Stimulated activated CD8-positive, alpha-beta memory T cell treated with anti-CD3 and anti-CD28 coated beads, Interleukin-4, amount 100 ng/mL, for 48 hours (primary cell): ENCODE measurements at regions not wholly inside any gene's neighbourhood (a gene's known extent, or its start where the extent isn't known, plus 50 kb on each side); places are given as distances from the start of the nearest gene placed in this dataset.
"Not testable (repeated sequence)": the region's sequence is repeated elsewhere in the genome, so short reads cannot be mapped to it uniquely, and the experiment has no call there.

Experiments used
- DNase-seq: peaks from one replicate; pipeline ENCODE4 v3.0.0-alpha.2; 2020

DNA sequence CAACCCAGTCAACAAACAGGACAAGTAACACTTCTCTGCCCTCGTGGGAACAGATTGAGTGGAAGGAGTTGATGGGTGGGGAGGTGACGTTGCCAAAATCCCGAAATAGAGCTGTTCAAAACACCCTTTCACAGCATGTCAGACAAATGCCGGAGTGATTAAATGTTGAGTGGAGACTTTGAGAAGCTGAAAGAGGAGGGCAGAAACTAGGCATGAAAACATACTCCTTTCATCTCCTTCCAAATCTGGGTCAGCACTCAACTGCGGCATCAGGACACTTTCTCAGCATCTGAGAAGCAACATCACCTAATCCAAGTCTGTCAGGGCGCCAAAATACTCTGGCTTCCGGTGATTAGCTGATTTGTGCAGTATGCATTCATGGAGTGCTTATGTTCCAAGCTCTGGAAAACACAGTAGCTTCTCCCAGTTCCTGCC, 51.5 kb upstream of the MRI1 start:
- no peak for DNase-seq

DNA sequence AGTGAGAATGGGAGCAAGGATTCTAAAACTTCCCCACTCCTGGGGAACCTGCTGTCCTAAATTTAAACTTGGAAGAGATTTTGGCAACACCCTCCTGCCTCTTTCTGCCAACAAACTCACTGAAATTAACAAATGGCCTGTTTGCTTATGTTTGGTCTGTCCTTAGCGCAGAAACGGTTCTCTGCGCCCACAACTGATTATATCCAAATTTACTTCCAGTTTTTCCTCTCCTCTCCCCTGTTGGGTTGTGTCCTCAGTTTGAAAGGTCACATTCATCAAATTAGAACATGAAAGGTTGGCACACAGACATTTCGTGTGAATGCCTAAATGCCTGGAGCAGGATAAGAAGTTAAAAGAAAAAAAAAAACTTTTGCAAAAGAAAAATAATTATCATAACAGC, 56.4 kb upstream of the MRI1 start:
- DNase-seq: no peak

DNA sequence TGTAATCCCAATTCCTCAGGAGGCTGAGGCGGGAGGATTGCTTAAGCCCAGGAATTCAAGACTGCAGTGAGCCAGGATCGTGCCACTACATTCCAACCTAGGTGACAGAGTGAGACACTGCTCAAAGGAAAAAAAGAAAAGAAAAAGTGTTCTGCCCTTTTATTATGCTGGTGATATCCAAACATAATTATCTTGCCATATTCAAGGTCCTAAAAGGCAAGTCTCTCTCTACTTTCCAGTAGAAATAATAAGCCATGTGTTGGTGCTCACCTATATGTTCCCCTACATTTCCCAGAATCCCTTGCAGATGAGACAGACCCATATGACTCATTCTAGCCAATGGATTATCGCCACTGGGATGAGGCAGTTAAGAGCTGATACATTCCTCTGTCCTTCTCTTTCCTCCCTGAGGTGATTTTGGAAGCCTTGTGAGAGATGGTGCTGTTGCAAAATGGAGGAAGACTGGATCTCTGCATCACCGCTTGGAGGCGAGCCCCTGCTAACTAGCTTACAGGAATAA, 58.3 kb upstream of the MRI1 start:
- DNase-seq: no peak

DNA sequence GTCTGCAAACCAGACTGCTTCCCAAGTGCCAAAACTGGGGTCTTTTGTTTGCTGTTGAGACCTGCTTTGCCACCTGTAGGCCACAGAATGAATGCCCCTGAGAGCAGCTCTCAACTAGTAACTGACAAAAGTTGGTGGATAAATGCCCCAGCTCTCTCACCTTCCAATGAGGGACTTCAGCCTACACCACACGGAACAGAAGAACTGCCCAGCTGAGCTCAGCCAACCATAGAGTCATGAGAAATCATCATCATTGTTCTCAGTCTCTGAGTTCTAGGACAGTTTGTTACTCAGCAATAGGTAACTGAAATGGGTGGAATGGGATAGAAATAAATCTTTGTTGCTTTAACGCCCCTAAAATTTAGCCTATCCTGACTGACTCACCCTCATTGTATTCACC, 59.1 kb upstream of the MRI1 start:
- DNase-seq: no peak

DNA sequence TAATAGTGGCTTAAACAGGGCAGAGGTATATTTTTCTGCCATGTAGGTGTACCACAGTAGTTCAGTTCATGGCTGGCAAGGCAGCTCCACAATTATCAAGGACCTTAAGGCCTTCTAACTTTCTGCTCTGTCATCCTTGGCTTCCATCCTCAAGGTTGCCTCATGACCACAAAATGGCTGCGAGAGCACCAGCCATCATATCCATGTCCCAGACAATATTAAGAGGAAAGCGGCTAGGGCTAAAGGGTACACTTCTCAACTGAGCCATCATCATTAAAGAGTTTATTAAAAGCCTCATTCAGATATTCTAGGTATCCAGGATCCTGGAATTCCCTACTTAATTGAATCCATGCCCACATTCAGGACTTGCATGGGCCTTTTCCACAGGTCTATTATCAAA, 62.7 kb upstream of the MRI1 start:
- DNase-seq: no peak

DNA sequence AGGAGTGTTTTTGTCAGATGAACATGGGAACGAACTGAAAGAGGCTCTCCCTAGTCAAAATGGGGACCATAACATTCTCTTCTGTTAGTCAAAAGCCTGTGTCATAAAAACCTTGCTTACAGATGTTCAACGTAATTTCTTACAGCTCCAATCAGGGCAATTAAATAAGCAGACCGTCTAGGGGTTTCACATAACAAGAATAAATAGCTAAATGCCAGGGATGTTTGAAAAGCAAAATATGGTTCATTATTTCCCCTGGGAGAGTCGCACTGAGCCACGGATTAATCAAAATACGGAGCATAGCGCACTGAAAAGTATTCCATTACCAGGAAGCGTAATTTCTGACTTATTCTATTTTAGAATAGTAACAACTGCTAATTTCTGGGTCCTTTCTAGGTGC, 63.7 kb upstream of the MRI1 start:
- DNase-seq: no peak

DNA sequence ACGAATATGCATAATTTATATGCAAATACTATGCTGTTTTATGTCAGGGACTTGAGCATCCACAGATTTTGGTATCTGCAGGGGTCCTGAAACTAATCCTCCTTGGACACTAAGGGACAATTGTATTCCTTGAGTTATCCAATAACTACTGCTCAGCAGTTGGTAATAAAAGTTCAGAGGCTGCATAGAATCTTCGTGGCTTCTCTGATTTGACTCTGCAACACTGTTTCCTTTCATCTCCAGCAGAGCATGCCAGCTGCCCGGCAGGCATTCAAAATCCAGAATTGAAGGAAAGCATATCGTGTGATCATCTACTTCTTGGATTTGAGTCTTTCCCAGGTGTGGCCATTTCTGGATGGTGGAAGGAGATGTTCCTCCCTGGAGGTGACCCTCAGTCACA, 64.5 kb upstream of the MRI1 start:
- no peak for DNase-seq

DNA sequence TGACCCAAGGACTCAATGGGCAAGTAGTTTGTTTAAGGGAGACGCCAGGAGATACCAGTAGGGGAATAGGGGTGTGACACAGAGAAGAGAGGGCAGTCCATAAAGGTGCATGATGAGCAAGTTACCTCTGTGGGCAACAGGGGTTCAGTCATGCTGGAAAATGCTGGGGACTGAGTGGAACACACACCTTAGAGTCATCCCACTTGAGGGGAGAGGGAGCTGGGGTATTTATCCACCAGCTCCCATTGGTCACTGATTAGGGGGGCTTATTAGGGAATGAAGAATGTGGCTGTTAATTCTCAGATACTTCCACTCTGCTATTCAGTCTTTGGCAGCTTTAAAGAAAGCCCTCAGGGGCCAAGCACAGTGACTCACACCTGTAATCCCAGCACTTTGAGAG, 67.5 kb upstream of the MRI1 start:
- DNase-seq: no peak

DNA sequence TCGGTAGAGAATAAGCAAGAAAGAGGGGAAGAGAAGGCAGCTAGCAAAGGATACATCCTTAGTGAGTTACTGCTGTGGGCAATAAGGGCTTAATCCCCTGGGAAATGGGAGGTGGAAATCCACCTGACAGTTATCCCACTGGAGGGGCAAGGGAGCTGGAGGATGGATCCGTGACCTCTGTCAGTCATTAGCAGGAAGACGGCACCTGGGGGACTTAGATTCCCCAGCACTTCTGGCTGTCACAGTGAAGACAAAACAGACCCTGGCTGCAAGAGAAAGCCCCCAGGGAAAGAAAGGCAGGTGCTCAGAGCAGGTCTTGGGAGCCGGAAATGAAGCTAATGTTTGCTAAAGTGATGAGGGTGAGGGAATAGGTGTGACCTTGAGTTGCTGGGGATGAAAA, 70.4 kb upstream of the MRI1 start:
- DNase-seq: no peak

DNA sequence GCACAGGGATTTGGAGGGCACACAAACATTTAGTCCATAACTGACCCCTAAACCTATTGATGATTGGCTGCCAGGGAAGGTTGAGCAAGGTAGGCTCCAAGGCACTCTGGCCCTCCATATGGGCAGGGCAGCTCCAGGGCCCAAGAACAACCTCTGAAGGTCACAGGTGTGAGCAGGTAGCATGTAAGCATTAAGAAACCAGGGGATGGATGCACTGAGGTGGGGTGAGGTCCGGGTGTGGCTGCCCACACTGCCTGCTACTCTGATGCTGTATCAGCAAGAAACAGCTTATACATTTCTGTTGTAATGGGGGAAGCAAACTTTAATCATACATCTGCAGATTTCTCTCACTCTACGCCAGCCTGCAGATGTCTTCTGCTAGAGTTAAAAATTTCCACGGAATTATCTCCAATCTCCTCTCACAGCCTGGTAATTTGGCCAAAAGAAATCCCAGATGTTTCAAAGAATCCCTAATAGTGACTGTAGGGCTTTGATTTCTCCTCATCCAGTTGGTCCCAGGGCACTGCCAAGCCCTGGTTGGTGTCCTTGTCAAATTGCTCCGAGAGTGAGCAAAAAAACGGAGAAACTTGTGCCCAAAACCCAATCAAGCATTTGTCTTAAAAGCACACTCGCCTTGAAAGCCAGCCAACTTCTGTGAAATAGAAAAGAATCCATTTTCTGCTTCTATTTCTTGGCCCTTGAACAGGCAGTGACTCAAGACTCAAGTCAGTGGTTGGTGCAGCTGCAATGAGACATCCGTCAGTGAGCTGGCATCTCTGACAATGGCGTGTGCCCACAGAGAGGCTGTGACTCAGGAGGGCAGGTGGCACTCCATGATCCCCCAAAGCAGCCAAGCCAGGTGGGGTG, 72.5 kb upstream of the MRI1 start:
- no peak for DNase-seq

DNA sequence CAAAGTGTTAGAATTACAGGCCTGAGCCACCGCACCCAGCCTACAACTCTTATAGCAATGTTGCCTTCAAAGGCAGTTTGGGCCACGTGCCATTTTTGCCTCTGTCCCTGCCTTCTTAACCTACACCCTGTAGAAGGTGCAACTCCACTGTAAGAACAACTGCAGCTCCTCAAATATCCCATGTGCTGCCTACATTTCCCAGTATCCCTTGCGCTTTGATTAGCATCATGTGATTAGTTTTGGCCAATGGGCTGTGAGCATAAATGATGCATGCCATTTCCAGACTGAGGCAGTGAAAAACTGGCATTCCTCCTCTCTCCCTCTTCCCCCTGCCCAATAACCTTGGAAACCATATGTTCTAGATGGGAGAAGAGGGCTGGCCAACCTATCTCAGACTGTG, 75.2 kb upstream of the MRI1 start:
- no peak for DNase-seq

DNA sequence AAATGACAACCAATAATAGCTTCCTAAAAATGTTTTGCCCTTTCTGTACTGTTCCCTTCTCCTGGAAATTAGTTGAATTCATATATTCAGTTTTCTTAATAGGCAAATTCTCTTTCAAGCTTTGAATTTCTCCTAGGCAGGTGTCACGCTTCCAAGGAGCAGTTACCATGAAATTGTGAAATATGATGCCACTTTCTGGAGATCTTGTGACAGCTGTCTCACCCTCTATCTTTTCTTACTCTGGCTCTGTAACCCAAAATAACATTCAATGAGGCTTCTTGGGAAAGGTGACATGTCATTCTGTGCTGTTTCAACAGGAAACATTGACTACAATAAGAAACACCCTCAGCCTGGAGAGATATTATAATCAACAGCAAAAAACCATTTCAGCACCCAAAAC, 80.3 kb upstream of the MRI1 start:
- DNase-seq: no peak

DNA sequence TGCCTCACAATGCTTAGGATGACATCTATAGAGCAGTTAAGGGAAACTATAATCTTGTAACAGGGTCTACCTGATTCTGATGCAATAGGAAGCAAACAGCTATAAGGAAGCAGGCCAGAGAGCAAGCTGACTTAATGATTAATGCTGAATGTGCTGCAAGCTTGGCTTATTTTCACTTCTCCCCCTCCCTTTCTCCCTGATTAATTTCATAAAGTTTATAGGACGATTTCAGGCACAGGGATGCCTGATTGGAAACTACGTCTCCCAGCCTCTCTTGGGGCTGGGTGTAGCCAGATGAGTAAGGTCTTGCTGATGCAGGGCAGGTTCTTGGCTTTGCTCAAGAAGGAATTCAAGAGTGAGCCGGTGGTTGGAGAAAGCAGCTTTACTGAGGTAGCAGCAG, 82.8 kb upstream of the MRI1 start:
- DNase-seq: no peak

DNA sequence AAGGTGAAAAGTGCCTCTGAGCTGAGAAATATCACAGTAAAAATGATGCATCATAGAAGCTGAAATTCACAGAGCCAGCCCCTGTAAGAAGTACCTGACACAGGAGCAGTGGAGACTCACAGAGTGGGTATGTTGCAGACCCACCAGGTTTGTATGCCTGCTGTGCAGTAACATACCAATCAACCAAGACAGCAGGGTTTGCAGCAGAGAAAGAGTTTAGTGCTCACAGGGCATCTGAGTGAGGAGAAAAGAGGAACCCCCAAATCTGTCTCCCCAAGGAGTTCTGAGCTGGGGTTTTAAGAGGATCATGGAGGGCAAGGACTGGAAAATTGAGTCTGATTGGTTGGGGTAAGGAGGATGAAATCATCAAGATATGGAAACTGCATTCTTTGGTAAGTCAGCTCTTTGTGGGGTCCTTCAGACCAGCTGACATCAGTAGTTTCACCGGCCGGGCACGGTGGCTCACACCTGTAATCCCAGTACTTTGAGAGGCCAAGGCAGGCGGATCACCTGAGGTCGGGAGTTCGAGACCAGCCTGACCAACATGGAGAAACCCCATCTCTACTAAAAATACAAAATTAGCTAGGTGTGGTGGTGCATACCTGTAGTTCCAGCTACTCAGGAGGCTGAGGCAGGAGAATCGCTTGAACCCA, 83.5 kb upstream of the MRI1 start:
- not testable (repeated sequence) for DNase-seq

DNA sequence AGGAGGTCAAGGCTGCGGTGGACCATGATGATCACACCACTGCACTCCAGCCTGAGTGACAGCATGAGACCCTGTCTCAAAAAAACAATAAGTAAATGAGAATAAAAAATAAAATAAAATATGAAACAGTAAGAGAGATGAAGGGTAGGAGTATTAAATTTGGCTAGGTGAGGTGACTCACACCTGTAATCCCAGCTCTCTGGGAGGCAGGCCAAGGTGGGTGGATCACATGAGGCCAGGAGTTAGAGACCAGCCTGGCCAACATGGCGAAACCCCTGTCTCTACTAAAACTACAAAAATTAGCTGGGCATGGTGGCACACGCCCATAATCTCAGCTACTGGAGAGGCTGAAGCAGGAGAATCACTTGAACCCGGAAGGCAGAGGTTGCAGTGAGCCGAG, 87.4 kb upstream of the MRI1 start:
- DNase-seq: not testable (repeated sequence)

DNA sequence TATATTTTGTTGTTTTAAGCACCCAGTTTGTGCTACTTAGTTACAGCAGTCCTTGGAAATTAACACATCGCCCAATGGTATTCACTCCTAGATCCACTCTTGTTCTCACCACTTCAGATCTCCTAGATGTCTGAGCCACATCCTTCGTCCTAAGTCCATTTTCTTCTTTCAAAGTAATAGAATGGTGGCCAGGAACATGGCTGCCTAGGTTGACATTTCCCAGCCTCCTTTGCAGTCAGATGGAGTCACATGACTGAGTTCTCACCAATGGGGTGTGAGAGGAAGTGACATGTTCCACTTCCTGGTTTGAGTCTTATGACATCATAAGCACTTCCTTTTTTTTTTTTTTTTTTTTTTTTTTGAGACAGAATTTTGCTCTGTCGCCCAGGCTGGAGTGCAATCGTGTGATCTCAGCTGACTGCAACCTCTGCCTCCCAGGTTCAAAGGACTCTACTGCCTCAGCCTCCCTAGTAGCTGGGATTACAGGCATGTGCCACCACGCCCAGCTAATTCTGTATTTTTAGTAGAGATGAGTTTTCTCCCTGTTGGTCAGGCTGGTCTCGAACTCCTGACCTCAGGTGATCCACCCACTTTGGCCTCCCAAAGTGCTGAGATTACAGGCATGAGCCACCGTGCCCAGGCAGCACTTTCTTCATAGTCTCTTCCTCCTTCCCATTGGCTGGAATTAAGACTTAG, 91.7 kb upstream of the MRI1 start:
- DNase-seq: peak; percentile 24

DNA sequence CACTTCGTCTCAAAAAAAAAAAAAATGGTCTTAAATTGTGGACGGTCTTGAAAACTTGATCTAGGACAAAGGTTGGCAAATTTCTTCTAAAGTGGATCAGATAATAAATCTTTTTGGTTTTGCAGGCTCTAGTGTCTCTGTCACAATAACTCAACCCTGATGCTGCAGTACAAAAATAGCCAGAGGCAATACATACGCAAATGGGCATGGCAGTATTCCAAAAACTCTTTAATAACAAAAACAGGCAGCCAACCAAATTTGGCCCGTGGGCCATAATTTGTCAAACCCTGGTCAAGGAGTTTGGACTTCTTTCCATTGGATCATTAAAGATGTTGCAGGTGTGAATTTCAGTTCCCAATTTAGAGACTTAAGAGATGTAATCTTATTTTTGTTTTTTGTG, 93.5 kb upstream of the MRI1 start:
- DNase-seq: no peak

DNA sequence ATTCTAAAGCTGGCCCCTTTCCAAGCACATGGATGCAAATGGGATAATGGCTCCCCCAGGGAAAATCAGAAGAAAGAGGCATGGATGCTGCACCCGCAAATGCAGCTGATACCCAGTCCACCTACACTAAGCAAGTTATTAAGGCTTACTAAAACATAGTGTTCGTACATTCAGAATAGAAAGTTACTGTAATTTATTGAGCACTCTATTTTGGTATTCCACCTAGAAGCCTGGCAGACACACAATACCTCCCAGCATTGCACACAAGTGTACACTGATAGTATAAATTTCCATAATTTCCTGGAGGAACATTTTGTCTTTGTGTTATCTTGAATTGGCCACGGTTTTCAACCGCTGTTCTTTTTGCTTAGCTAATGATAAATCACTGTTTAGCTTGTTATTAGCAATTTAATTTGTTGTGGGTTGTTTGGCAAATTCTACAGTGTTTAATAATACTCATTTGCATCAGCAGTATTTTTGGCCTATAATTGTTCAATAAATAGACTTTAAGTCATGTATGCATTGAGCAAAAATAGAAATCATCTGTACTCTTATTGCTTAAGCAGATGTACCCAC, 94.5 kb upstream of the MRI1 start:
- no peak for DNase-seq

DNA sequence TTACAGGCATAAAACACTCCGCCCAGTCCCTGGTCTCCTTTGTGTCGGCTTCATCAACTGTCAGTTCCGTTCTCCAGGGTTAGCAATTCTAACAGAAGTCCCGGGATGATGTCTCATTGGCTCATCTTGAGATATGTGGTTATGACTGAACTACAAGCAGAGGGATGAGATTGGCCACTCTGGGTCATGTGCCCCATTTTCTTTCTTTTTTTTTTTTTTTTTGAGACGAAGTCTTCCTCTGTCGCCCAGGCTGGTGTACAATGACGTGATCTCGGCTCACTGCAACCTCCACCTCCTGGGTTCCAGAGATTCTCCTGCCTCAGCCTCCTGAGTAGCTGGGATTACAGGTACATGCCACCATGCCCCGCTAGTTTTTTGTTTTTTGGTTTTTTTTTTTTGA, 95.4 kb upstream of the MRI1 start:
- no peak for DNase-seq

DNA sequence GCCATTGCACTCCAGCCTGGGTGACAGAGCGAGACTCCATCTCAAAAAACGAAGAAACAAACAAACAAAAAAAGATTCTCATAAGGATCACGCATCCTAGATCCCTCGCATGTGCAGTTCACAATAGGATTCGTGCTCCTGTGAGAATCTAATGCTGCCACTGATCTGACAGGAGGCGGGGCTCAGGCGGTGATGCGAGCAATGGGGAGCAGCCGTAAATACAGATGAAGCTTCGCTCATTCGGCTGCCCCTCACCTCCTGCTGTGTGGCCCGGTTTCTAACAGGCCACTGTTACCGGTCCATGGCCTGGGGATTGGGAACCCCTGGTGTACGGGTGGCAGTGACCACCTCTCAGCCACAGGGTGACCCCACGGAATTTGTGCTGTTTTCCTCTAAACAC, 98.2 kb upstream of the MRI1 start:
- no peak for DNase-seq

DNA sequence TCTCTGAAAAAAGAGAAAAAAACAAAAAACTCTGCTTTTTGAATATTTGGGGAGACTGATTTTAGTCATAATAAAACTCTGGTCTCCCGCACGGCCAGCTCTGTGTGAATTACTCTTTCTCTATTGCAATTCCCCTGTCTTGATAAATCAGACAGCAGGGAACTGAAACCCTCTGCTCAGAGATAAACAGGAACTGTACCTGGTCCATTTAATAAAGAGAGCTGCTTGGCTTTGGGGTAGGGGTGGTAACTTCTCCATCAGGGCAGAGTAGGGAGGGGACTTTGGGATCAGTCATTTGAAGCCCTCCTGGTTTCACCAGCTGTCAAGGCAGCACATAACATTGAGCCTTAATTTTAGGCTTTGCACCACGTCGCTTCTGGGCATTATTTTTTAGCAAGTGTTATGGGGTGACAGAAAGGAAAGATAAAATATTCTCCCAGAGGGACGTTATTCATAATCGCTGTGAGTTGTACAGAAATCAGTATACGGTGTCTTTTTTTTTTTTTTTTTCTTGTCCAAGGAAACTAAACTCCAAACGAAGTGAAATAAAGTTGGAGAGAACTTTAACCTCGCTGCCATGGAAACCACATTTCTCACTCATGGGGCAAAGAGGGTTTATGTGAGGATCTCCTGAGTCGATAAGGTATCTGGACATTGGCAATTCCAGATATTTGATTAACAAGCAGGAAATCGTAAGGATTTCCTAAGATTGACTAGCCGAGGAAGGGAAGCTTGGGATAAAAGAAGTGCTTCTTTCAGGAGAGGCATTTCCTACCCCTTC, 99.0 kb upstream of the MRI1 start:
- no peak for DNase-seq

DNA sequence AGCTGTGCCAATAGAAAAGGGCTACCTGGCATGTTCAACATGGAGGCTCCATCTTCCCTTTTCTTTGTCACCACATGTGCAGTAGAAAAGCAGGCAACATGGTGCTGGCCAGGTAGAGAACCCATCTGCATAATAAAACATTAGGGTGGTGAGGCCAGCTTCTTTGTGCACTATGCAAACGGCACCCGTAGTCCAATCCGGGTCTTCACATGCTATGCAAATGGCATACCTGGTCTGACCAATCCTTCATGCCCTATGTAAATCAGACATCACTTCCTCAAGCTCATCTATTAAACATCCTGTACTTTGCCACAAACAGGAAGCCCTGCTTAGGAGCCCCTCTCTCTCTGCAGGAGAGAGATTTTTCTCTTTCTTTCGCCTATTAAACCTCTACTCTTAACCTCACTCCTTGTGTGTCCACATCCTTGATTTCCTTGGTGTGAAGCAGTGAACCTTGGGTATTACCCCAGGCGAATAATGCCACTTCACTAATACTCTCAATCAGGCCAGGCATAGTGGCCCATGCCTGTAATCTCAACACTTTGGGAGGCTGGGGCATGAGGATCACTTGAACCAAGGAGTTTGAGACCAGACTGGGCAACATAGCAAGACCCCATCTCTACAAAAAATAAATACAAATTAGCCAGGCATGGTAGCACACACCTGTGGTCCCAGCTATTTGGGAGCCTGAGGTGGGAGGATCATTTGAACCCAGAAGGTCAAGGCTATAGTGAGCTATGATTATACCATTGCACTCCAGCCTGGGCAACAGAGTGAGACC, 111.3 kb upstream of the MRI1 start:
- no peak for DNase-seq
